Ovary (tissue), 3 donors: ENCODE measurements at regions not wholly inside any gene's neighbourhood (a gene's known extent, or its start where the extent isn't known, plus 50 kb on each side); places are given as distances from the start of the nearest gene placed in this dataset.

Experiments used
- CTCF ChIP-seq, 3 donors: fragments of 450-650 bp in 2 of 3; fragments of 200-600 bp in 1 of 3; IDR thresholded peaks; one replicate each; pipeline versions ENCODE4 v1.5.1 to v1.8.0; 2016 to 2022; ENCODE audit warnings: antibody characterized with exemption in 3 of 3, mild to moderate bottlenecking in 1 of 3
- EP300 ChIP-seq: sonication (generic); formaldehyde crosslinking; IDR thresholded peaks from one replicate; pipeline ENCODE4 v1.6.1; 2017; ENCODE audit warnings: antibody characterized with exemption
- POLR2A ChIP-seq: fragments of 450-650 bp; IDR thresholded peaks from one replicate; pipeline ENCODE4 v1.6.1; 2017; ENCODE audit warnings: antibody characterized with exemption, mild to moderate bottlenecking, moderate library complexity
- donor health status: DM: no; HTN: no; CAD: no.

- no peak for TF ChIP-seq CTCF (IDR thresholded peaks at IDR 0.05)
- TF ChIP-seq EP300 = no peak
- TF ChIP-seq POLR2A = no peak
Measured at GRCh38 chr2:217151509-217152206, 291.8 kb upstream of the TNP1 start.
